ENCODE measurements at regions not wholly inside any gene's neighbourhood (a gene's known extent, or its start where the extent isn't known, plus 50 kb on each side); places are given as distances from the start of the nearest gene placed in this dataset.
"Not testable (repeated sequence)": the region's sequence is repeated elsewhere in the genome, so short reads cannot be mapped to it uniquely, and the experiment has no call there.

- DNase-seq, result no peak
These were observed 518.2 kb upstream of the PBX1 start for GRCh38 chr1:164040754-164041153.

- DNase-seq, result no peak
These were observed 507.2 kb upstream of the PBX1 start for GRCh38 chr1:164051782-164052181.

GRCh38 chr1:164054331-164054730 lies 504.7 kb upstream of the PBX1 start:
- no peak for DNase-seq

DNA sequence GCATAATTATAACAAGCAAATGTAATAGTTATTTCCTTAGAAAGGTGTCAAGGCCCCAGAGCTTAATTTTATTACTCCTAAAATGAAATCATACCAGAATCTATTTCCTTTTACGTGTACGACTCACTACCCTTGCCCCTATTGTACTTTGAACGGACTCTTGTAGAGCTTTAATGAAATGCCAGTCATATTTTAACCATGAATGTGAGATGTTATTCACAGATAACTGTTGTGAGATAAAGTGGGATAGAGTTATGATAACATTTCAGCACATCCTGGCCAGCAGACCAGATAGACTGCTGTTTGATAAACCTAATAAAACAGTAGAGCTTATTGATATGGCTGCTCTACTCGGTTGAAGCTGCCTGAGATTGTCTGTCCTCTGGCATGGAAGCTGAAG lies 500.8 kb upstream of the PBX1 start:
- DNase-seq, result no peak

DNA sequence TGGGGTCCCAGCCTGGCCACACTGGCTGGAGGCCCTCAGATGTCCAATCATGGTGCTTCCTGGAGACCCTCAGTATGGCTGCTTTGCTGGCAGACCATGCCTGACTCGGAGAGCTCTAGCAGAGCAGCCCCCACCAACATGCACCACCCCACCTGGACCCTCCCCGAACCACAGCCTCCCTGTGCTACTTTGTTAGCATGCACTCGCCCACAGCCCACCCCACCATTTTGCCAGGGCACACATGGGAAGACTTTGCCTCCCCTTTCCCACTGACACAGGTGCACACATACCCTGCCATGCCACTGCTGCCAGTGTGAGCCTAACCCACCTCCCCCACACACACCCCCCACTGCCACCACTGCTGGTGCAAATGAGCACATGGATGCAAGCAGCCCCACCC lies 497.5 kb upstream of the PBX1 start:
- DNase-seq, result no peak

GRCh38 chr1:164064501-164064900 lies 494.5 kb upstream of the PBX1 start:
- no peak for DNase-seq

GRCh38 chr1:164071288-164071687 lies 487.7 kb upstream of the PBX1 start:
- DNase-seq, result no peak

GRCh38 chr1:164086832-164087231 lies 472.2 kb upstream of the PBX1 start:
- DNase-seq, result no peak

DNA sequence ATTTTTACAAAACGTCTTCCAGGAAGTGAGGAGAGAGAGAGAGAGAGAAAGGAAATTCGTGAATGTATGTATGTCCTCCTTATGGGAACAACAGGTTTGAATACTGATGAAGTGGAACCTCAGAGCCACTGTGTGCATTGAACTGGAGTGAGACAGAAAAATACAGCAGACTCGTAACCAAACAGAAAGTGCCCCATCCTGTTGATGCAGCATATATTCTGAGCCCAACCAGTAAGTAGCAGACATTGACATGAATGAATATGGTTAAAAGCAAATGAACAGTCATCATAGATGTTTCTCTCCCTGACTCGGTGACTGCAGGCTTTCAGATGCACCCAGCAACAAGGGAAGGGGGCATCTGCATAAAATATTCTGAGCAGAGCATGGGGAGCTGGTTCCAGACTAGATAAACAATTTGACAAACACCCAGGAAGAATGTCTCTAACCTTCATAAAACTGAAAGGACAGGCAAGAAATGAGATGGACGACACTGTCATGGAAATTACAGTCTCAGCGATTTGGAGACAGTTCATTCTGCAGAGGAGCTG lies 471.0 kb upstream of the PBX1 start:
- no peak for DNase-seq

DNA sequence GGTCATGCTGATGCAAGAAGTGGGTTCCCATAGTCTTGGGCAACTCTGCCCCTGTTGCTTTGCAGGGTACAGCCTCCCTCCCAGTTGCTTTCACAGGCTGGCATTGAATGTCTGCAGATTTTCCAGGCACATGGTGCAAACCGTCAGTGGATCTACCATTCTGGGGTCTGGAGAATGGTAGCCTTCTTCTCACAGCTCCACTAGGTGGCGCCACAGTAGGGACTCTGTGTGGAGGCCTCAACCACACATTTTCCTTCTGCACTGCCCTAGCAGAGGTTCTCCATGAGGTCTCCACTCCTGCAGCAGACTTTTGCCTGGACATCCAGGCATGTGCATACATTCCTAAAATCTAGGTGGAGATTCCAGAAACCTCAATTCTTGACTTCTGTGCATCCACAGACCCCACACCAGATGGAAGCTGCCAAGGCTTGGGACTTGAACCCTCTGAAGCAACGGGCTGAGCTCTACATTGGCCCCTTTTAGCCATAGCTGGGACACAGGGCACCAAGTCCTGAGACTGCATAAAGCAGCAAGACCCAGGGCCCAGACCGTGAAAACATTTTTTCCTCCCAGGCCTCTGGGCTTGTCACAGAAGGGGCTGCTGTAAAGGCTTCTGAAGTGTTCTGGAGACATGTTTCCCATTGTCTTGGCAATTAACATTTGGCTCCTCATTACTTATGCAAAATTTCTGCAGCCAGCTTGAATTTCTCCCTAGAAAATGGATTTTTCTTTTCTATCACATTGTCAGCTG lies 466.2 kb upstream of the PBX1 start:
- peak; percentile 8 for DNase-seq

DNA sequence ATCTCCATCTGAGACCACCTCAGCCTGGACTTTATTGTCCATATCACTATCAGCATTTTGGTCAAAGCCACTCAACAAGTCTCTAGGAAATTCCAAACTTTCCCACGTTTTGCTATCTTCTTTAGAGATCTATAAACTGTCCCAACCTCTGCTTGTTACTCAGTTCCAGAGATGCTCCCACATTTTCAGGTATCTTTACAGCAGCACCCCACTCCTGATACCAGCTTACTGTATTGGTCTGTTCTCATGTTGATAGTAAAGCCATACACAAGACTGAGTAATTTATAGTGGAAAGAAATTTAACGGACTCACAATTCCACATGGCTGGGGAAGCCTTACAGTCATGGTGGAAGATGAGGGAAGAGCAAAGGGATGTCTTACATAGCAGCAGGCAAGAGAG lies 465.4 kb upstream of the PBX1 start:
- DNase-seq, result no peak

GRCh38 chr1:164101802-164102201 lies 457.2 kb upstream of the PBX1 start:
- no peak for DNase-seq

GRCh38 chr1:164131949-164132348 lies 427.0 kb upstream of the PBX1 start:
- DNase-seq, result no peak

- no peak for DNase-seq
These were observed 421.6 kb upstream of the PBX1 start for GRCh38 chr1:164137273-164137925.

GRCh38 chr1:164141797-164142196 lies 417.2 kb upstream of the PBX1 start:
- no peak for DNase-seq

DNA sequence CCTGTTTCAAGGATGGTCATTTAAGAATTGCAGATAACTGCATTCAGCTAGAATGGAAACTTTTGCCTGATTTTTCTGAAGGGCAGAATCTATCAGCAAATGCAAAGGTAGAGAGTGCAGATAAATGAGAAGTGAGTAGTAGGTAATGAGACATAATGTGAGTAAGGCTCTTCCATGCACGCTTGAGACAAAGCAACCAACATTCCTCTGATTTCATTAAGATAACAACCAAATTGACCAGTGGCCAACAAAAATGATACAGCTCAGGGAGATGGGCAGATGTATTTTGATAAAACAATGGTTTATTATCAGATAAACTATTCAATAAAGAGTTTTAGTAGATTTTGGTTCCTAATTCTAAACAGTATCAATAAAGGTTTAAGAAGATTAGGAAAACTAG lies 404.4 kb upstream of the PBX1 start:
- no peak for DNase-seq

GRCh38 chr1:164155347-164155746 lies 403.6 kb upstream of the PBX1 start:
- no peak for DNase-seq

GRCh38 chr1:164163289-164163849 lies 395.6 kb upstream of the PBX1 start:
- no peak for DNase-seq

- DNase-seq, result no peak
These were observed 393.5 kb upstream of the PBX1 start for GRCh38 chr1:164165466-164165865.

GRCh38 chr1:164166454-164166853 lies 392.5 kb upstream of the PBX1 start:
- DNase-seq, result not testable (repeated sequence)

DNA sequence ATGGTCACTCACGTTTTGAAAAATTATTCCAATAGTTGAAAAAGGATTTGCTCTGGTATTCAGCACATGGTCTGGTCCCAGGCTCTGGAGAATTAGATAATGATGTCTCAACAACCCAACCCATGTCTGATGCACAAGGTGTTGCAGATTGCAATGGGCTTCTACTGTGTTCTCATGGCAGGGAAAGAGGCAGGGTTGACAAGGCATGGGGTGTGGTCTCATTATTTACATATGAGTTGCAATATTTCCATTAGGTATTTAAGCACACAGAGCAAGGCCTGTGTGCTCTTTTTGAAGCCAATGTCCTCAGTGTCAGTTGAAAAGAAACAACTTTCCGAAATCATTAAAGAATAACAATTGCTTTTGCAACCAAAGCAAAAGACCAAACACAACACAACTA lies 381.9 kb upstream of the PBX1 start:
- DNase-seq, result no peak

GRCh38 chr1:164180824-164181223 lies 378.2 kb upstream of the PBX1 start:
- no peak for DNase-seq

- DNase-seq, result no peak
These were observed 374.9 kb upstream of the PBX1 start for GRCh38 chr1:164183854-164184635.

Measured in hematopoietic multipotent progenitor cell treated with erythropoietin and hydrocortisone succinate and interleukin-3 and kit ligand, for 8 days (in vitro differentiated cells).